OCI-LY3 (cell line): ENCODE measurements at regions not wholly inside any gene's neighbourhood (a gene's known extent, or its start where the extent isn't known, plus 50 kb on each side); places are given as distances from the start of the nearest gene placed in this dataset.

Experiments used
- H2AFZ ChIP-seq: fragments of 200-600, 300-600 bp; shearing (Covaris generic); 2 replicates; pipeline ENCODE4 v1.6.0; 2014; ENCODE audit warnings: antibody characterized with exemption, low read depth, low read length
- H3K27ac ChIP-seq: fragments of 200-600, 300-600 bp; sonication (generic); 2 replicates; pipeline ENCODE4 v1.5.1; 2014; ENCODE audit warnings: mild to moderate bottlenecking, low read length, moderate library complexity, mixed read lengths
- H3K27me3 ChIP-seq: fragments of 200-600, 300-600 bp; sonication (generic); 2 replicates; pipeline ENCODE4 v1.6.1; 2014; ENCODE audit warnings: low read depth, low read length, mixed read lengths
- H3K36me3 ChIP-seq: fragments of 200-600, 300-600 bp; sonication (generic); replicated peaks from 2 replicates; pipeline ENCODE3; 2014; ENCODE audit warnings: low read depth, low read length, mixed read lengths
- H3K4me1 ChIP-seq: fragments of 300-600, 200-600 bp; sonication (generic); 2 replicates; pipeline ENCODE4 v1.6.1; 2014; ENCODE audit warnings: low read length, mixed read lengths
- H3K4me2 ChIP-seq: fragments of 200-600, 300-600 bp; sonication (generic); 2 replicates; pipeline ENCODE4 v1.6.1; 2014; ENCODE audit warnings: low read length, mixed read lengths
- H3K4me3 ChIP-seq: fragments of 300-600, 200-600 bp; sonication (generic); 2 replicates; pipeline ENCODE4 v1.5.1; 2014; ENCODE audit warnings: antibody characterized with exemption, mild to moderate bottlenecking, low read length, moderate library complexity
- H3K79me2 ChIP-seq: fragments of 300-600, 200-600 bp; shearing (Covaris generic); 2 replicates; pipeline ENCODE4 v1.6.1; 2014; ENCODE audit warnings: mild to moderate bottlenecking, low read length, mixed read lengths
- H3K9ac ChIP-seq: fragments of 300-600, 200-600 bp; shearing (Covaris generic); 2 replicates; pipeline ENCODE4 v1.6.0; 2014; ENCODE audit warnings: mild to moderate bottlenecking, low read length, moderate library complexity
- H3K9me3 ChIP-seq: fragments of 200-600, 300-600 bp; shearing (Covaris generic); 2 replicates; pipeline ENCODE4 v1.6.1; 2014; ENCODE audit warnings: low read length, mixed read lengths; ENCODE audit not compliant: insufficient read depth
- H4K20me1 ChIP-seq: fragments of 200-600, 300-600 bp; sonication (generic); 2 replicates; pipeline ENCODE4 v1.6.1; 2016; ENCODE audit warnings: low read length, mixed read lengths; ENCODE audit not compliant: insufficient read depth
- EZH2phosphoT487 ChIP-seq: fragments of 200-600 bp; shearing (Covaris generic); IDR thresholded peaks from 2 replicates; pipeline ENCODE4 v1.6.1; 2018; ENCODE audit warnings: antibody characterized with exemption, mixed run types, low read depth
- TF ChIP-seq, protein P1 (sequence below): fragments of 200-600, 300-600 bp; sonication (generic); IDR thresholded peaks from 2 replicates; pipeline ENCODE4 v1.5.1; 2014; ENCODE audit warnings: antibody characterized with exemption, low read length, low read depth

DNA sequence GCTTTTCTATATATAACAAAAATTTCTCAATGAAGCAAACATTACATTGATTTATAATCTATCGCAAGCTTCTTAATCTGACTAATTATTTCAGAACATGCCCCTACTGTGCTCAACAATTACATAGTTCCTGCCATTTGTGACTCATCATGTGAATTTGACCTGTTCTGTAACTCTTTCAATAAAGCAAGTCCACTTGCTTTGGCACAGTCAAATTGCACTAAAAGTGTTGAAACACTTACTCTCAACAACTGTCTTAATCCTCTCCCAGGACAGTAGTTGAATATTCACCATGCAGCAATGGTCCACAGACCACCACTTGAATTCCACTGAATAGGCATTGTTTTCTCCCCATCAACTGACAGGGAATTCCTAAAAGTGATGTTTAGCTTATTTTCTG lies 67.7 kb upstream of the SPTLC3 start:
- H4K20me1 ChIP-seq, result no peaks in the 10 kb centered on the region
- no peak overlapping the region for H3K9ac ChIP-seq
- no peak overlapping the region for H3K27ac ChIP-seq
- H3K4me1 ChIP-seq, result no peaks in the 10 kb centered on the region
- H3K4me3 ChIP-seq, result no peak overlapping the region
- TF ChIP-seq, protein P1, sequence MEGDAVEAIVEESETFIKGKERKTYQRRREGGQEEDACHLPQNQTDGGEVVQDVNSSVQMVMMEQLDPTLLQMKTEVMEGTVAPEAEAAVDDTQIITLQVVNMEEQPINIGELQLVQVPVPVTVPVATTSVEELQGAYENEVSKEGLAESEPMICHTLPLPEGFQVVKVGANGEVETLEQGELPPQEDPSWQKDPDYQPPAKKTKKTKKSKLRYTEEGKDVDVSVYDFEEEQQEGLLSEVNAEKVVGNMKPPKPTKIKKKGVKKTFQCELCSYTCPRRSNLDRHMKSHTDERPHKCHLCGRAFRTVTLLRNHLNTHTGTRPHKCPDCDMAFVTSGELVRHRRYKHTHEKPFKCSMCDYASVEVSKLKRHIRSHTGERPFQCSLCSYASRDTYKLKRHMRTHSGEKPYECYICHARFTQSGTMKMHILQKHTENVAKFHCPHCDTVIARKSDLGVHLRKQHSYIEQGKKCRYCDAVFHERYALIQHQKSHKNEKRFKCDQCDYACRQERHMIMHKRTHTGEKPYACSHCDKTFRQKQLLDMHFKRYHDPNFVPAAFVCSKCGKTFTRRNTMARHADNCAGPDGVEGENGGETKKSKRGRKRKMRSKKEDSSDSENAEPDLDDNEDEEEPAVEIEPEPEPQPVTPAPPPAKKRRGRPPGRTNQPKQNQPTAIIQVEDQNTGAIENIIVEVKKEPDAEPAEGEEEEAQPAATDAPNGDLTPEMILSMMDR, result no peak
- TF ChIP-seq EZH2phosphoT487, result no peak
- no peaks in the 10 kb centered on the region for H3K36me3 ChIP-seq
- H3K4me2 ChIP-seq, result no peak overlapping the region
- H3K27me3 ChIP-seq, result no peaks in the 10 kb centered on the region
- H3K79me2 ChIP-seq, result no peaks in the 10 kb centered on the region
- H3K9me3 ChIP-seq, result no peaks in the 10 kb centered on the region
- no peak overlapping the region for H2AFZ ChIP-seq

DNA sequence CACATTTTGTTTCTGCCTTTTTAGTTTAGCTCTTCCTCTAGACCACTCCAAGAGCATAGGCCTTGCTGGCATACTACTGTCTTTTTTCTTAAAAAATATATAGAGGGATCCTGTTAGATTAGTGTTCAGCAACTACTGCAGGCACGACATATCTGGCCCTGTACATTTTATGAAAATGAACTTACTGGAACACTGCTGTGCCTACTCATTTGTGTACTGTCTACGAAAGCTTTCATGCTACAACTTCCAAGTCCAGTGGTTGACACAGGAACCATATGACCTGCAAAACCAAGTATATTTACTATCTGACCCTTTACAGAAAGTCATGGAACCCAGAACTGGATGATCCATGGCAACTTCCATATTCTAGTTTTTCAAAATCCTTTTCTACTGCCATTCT lies 66.6 kb upstream of the SPTLC3 start:
- no peak overlapping the region for H2AFZ ChIP-seq

DNA sequence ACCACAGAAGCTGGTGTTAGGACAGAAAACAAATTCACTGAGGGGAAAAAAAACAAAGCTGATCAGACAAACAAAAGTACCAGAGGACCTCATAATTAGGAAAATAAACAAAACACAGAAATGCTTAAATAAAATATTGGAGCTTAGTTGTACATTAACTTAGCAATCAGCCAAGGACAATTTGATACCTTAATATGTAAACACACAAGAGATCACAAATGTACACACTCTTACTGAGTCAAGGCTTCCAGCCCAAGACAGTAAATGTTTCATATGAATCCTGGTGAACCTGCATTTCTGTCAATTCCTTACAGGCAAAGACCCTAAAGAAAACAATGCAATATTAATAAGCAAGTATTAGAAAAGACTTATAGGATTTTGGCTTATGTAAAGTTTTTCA lies 62.0 kb upstream of the SPTLC3 start:
- no peak overlapping the region for H3K4me2 ChIP-seq
- H3K27me3 ChIP-seq, result peaks cover 12% of the 10 kb centered on the region; the same call in 1 of the 2 replicates
- no peaks in the 10 kb centered on the region for H3K4me1 ChIP-seq
- H3K9me3 ChIP-seq, result no peaks in the 10 kb centered on the region
- H3K27ac ChIP-seq, result no peak overlapping the region
- H4K20me1 ChIP-seq, result no peaks in the 10 kb centered on the region
- H3K79me2 ChIP-seq, result no peaks in the 10 kb centered on the region
- H2AFZ ChIP-seq, result no peak overlapping the region
- H3K36me3 ChIP-seq, result no peaks in the 10 kb centered on the region
- TF ChIP-seq EZH2phosphoT487, result no peak
- TF ChIP-seq, protein P1, result no peak
- no peak overlapping the region for H3K4me3 ChIP-seq
- no peak overlapping the region for H3K9ac ChIP-seq

More for the DNA sequence above, 66.6 kb upstream of the SPTLC3 start:
- Histone ChIP-seq H3K4me3 (no peak overlapping the region), H3K4me1 (no peaks in the 10 kb centered on the region), H3K36me3 (no peaks in the 10 kb centered on the region), H3K27me3 (peaks cover 8% of the 10 kb centered on the region; the same call in 1 of the 2 replicates), H3K27ac (no peak overlapping the region), H3K9ac (no peak overlapping the region), H3K9me3 (no peaks in the 10 kb centered on the region), H4K20me1 (no peaks in the 10 kb centered on the region), H3K79me2 (no peaks in the 10 kb centered on the region), H3K4me2 (no peak overlapping the region)
- TF ChIP-seq, protein P1, result no peak
- no peak for TF ChIP-seq EZH2phosphoT487

DNA sequence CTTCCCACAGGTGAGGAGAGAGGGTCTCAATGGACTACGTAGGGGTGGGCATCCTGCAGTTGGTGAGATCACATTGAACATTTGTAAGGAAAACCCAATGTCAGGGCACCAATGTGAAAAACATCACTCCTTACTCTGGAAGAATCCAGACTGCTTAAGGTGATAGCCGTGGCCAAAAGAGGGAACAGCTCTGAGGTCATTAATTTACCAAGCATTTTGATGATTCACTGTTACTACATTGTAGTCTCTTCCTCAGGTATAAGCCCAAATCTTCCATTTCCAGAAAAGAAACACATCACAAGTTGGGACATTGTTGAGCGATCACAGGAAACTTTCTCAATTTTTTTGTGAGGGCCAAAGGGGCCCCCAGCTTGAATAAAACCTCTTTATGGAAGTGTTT lies 61.1 kb upstream of the SPTLC3 start:
- no peak overlapping the region for H3K27ac ChIP-seq
- H3K4me1 ChIP-seq, result no peaks in the 10 kb centered on the region
- H3K36me3 ChIP-seq, result no peaks in the 10 kb centered on the region
- H3K9ac ChIP-seq, result no peak overlapping the region
- H3K79me2 ChIP-seq, result no peaks in the 10 kb centered on the region
- no peak overlapping the region for H3K4me2 ChIP-seq
- H2AFZ ChIP-seq, result no peak overlapping the region
- no peaks in the 10 kb centered on the region for H3K9me3 ChIP-seq
- no peaks in the 10 kb centered on the region for H4K20me1 ChIP-seq
- TF ChIP-seq, protein P1, result no peak
- TF ChIP-seq EZH2phosphoT487, result no peak
- H3K4me3 ChIP-seq, result no peak overlapping the region
- peaks cover 12% of the 10 kb centered on the region; the same call in 1 of the 2 replicates for H3K27me3 ChIP-seq
